ENCODE measurements at regions not wholly inside any gene's neighbourhood (a gene's known extent, or its start where the extent isn't known, plus 50 kb on each side); places are given as distances from the start of the nearest gene placed in this dataset.

DNA sequence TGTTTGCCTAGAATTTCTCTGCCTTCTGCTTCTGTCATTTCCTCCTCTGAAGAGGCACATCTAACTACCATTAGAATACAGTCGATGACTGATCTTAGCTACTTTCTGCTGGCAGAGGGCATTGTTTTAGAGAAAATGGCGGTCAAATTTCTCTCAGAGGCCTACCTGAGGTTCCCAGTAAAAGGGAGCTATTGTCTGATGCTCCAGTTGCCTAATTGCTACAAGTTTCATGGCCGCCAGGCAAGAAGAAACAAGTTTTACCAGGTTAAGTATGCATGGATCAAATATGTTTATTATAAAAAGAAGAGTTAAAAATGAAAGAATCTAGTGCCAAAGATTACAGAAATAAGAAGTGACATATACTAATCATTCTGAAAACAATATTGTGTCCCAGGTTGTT is 416.6 kb downstream of the DSC3 start:
- H3K36me3 ChIP-seq, result no peaks in the 10 kb centered on the region

DNA sequence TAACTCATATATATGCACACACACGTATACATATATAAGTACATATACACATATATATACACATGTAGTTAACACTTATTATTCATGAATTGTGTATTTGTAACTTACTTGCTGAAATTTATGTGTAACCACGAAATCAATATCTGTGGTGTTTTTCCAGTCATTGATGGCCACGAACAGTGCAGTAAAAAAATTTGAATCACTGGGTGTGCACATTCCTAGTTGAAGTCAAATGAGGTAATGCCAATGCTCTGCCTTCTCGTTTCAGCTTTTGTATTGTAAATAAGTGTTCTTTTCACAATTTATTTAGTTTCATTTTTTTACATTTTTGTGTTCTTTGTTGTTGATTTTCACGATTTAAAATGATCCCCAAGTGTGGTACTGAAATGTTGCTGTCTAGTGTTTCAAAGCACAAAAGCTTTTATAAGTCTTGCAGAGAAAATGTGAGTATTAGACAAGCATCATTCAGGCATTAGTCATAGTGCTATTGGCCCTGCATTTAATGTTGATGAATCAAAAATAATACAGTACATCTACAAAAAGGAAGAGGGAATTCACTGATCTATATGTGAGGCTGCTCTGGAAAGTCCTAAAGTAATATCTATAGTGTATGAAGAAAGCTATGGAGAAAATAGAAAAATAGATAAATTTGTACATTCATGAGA is 419.0 kb downstream of the DSC3 start:
- TF ChIP-seq, protein P1, sequence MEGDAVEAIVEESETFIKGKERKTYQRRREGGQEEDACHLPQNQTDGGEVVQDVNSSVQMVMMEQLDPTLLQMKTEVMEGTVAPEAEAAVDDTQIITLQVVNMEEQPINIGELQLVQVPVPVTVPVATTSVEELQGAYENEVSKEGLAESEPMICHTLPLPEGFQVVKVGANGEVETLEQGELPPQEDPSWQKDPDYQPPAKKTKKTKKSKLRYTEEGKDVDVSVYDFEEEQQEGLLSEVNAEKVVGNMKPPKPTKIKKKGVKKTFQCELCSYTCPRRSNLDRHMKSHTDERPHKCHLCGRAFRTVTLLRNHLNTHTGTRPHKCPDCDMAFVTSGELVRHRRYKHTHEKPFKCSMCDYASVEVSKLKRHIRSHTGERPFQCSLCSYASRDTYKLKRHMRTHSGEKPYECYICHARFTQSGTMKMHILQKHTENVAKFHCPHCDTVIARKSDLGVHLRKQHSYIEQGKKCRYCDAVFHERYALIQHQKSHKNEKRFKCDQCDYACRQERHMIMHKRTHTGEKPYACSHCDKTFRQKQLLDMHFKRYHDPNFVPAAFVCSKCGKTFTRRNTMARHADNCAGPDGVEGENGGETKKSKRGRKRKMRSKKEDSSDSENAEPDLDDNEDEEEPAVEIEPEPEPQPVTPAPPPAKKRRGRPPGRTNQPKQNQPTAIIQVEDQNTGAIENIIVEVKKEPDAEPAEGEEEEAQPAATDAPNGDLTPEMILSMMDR (IDR thresholded peaks at IDR 0.05), result no peak

More for the DNA sequence above, 416.6 kb downstream of the DSC3 start:
- TF ChIP-seq, protein P1 (IDR thresholded peaks at IDR 0.05), result no peak
- Histone ChIP-seq H3K9me3 (no peaks in the 10 kb centered on the region), H3K4me3 (no peak overlapping the region), H3K4me1 (no peaks in the 10 kb centered on the region), H3K27me3 (ENCODE audit: low read depth) (no peaks in the 10 kb centered on the region), H3K27ac (no peak overlapping the region)
- intact Hi-C loops (cut with DNase I), result no loop called here
- ATAC-seq, result no peak
- no peak for DNase-seq

DNA sequence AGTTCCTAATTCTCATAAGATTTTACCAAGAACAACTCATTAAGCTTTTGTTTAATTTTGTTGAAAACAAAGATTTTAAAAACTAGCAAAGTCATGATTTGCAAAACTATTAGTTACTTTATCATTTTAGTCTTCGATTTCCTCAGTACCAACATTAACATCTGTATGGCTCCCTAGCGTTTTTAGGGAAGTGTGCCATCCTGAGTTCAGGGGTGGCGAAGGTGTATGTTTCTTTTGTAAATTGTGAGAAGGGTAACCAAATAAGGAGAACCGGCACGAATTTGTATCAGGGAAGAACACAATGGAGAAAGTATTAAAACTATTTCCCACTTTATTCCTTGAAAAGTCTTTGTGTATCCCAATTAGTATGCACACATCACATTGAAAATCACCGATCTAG is 419.9 kb downstream of the DSC3 start:
- DNase-seq, result no peak
- Histone ChIP-seq H3K27me3 (ENCODE audit: low read depth) (no peaks in the 10 kb centered on the region), H3K9me3 (no peaks in the 10 kb centered on the region), H3K36me3 (no peaks in the 10 kb centered on the region), H3K27ac (no peak overlapping the region), H3K4me1 (no peaks in the 10 kb centered on the region), H3K4me3 (no peak overlapping the region)
- intact Hi-C loops (cut with DNase I), result no loop called here
- ATAC-seq, result no peak
- TF ChIP-seq, protein P1 (IDR thresholded peaks at IDR 0.05), result no peak

More for the DNA sequence above, 419.0 kb downstream of the DSC3 start:
- intact Hi-C loops (cut with DNase I), result no loop called here
- Histone ChIP-seq H3K36me3 (no peaks in the 10 kb centered on the region), H3K27ac (no peak overlapping the region), H3K27me3 (ENCODE audit: low read depth) (no peaks in the 10 kb centered on the region), H3K9me3 (no peaks in the 10 kb centered on the region), H3K4me3 (no peak overlapping the region), H3K4me1 (no peaks in the 10 kb centered on the region)
- DNase-seq (no peak), ATAC-seq (no peak)

DNA sequence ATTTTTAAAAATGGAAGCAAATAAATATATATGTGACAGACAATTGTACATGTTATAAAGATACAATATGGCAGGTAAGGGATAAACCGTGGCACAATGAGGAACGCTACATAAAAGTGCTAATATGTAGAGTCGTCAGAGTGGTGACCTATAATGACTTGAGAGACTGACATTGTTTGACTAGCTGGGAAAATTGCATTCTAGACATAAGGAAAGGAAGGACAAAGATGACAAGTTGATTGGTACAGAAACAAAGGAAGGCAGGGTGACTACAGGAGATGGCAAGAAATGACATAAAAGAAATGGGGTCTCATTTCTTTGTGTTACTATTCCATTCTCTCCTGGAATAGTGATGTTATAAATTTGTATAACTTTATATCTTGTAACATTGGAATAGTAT is 420.4 kb downstream of the DSC3 start:
- DNase-seq (no peak), ATAC-seq (no peak)
- Histone ChIP-seq H3K27me3 (ENCODE audit: low read depth) (no peaks in the 10 kb centered on the region), H3K27ac (no peak overlapping the region), H3K36me3 (no peaks in the 10 kb centered on the region), H3K9me3 (no peaks in the 10 kb centered on the region), H3K4me3 (no peak overlapping the region), H3K4me1 (no peaks in the 10 kb centered on the region)
- TF ChIP-seq, protein P1 (IDR thresholded peaks at IDR 0.05), result no peak
- intact Hi-C loops (cut with DNase I), result no loop called here

DNA sequence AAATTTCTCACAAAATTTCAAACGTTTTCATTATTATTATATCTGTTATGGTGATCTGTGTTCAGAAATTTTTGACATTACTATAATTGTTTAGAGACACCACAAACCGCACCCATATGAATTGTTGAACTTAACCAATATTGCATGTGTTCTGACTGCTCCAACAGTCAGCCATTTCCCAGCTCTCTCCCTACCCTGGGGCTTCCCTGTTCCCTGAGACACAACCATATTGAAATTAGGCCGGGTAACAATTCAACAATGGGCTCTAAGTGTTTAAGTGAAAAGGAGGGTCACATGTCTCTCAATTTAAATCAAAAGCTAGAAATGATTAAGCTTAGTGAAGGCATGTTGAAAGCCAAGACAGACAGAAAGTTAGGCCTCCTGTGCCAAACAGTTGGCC is 424.0 kb downstream of the DSC3 start:
- Histone ChIP-seq H3K27me3 (ENCODE audit: low read depth) (no peaks in the 10 kb centered on the region), H3K27ac (no peak overlapping the region), H3K36me3 (no peaks in the 10 kb centered on the region), H3K4me1 (no peaks in the 10 kb centered on the region), H3K9me3 (no peaks in the 10 kb centered on the region), H3K4me3 (no peak overlapping the region)
- ATAC-seq (no peak), DNase-seq (no peak)
- TF ChIP-seq, protein P1 (IDR thresholded peaks at IDR 0.05), result no peak
- intact Hi-C loops (cut with DNase I), result no loop called here

Measured in lower lobe of right lung (tissue), 2 donors.